HG03460 (cell line): ENCODE measurements at regions not wholly inside any gene's neighbourhood (a gene's known extent, or its start where the extent isn't known, plus 50 kb on each side); places are given as distances from the start of the nearest gene placed in this dataset.
A peak's percentile ranks its signal among the peaks of the same experiment; 100 is the strongest.
"Not testable (repeated sequence)": the region's sequence is repeated elsewhere in the genome, so short reads cannot be mapped to it uniquely, and the experiment has no call there.

ENCODE experiments used
- ATAC-seq: cut with Tn5 transposase; IDR thresholded peaks from one replicate; pipeline ENCODE4 v1.9.1; 2021; ENCODE audit not compliant: unreplicated experiment

- not testable (repeated sequence) for ATAC-seq
These were observed 193.8 kb downstream of the POTEG start for GRCh38 chr14:19240387-19240786.

GRCh38 chr14:19241451-19241850 lies 192.7 kb downstream of the POTEG start:
- not testable (repeated sequence) for ATAC-seq

- ATAC-seq: not testable (repeated sequence)
These were observed 191.6 kb downstream of the POTEG start for GRCh38 chr14:19242529-19242928.

- ATAC-seq: not testable (repeated sequence)
These were observed 167.2 kb downstream of the POTEG start for GRCh38 chr14:19266908-19267307.

- ATAC-seq: not testable (repeated sequence)
These were observed 166.5 kb downstream of the POTEG start for GRCh38 chr14:19267636-19268035.

GRCh38 chr14:19268047-19268627 lies 166.0 kb downstream of the POTEG start:
- not testable (repeated sequence) for ATAC-seq

- not testable (repeated sequence) for ATAC-seq
These were observed 161.9 kb downstream of the POTEG start for GRCh38 chr14:19272235-19272634.

- not testable (repeated sequence) for ATAC-seq
These were observed 144.5 kb downstream of the POTEG start for GRCh38 chr14:19289669-19290068.

GRCh38 chr14:19300243-19300642 lies 133.9 kb downstream of the POTEG start:
- not testable (repeated sequence) for ATAC-seq

- ATAC-seq: not testable (repeated sequence)
These were observed 133.3 kb downstream of the POTEG start for GRCh38 chr14:19300838-19301237.

GRCh38 chr14:19303844-19304243 lies 130.3 kb downstream of the POTEG start:
- not testable (repeated sequence) for ATAC-seq

- ATAC-seq: not testable (repeated sequence)
These were observed 129.7 kb downstream of the POTEG start for GRCh38 chr14:19304442-19304841.

GRCh38 chr14:19304918-19305317 lies 129.2 kb downstream of the POTEG start:
- not testable (repeated sequence) for ATAC-seq

- not testable (repeated sequence) for ATAC-seq
These were observed 128.4 kb downstream of the POTEG start for GRCh38 chr14:19305776-19306175.

GRCh38 chr14:19306405-19306804 lies 127.7 kb downstream of the POTEG start:
- ATAC-seq: not testable (repeated sequence)

GRCh38 chr14:19311023-19311422 lies 123.1 kb downstream of the POTEG start:
- ATAC-seq: not testable (repeated sequence)

GRCh38 chr14:19330678-19331077 lies 103.5 kb downstream of the POTEG start:
- not testable (repeated sequence) for ATAC-seq

- peak; percentile 79 for ATAC-seq
These were observed 96.7 kb downstream of the POTEG start for GRCh38 chr14:19337232-19338059.

- ATAC-seq: not testable (repeated sequence)
These were observed 96.1 kb downstream of the POTEG start for GRCh38 chr14:19338060-19338372.

GRCh38 chr14:19340976-19341375 lies 93.2 kb downstream of the POTEG start:
- not testable (repeated sequence) for ATAC-seq

- ATAC-seq: not testable (repeated sequence)
These were observed 92.5 kb downstream of the POTEG start for GRCh38 chr14:19341627-19342026.

GRCh38 chr14:19344261-19344660 lies 89.9 kb downstream of the POTEG start:
- not testable (repeated sequence) for ATAC-seq
